ACHN (cell line): ENCODE measurements at regions not wholly inside any gene's neighbourhood (a gene's known extent, or its start where the extent isn't known, plus 50 kb on each side); places are given as distances from the start of the nearest gene placed in this dataset.
"Not testable (repeated sequence)": the region's sequence is repeated elsewhere in the genome, so short reads cannot be mapped to it uniquely, and the experiment has no call there.

Source experiments
- DNase-seq: peaks from one replicate; pipeline ENCODE4 v3.0.0-alpha.2; 2015
- in situ Hi-C: cut with HindIII; loops from 2 replicates; pipeline ENCODE4 v1.10.0; 2017; ENCODE audit warnings: low sequenced_read_pairs, low pct_ligation_motif_present, low pct_unique_long_range_greater_than_20kb

DNA sequence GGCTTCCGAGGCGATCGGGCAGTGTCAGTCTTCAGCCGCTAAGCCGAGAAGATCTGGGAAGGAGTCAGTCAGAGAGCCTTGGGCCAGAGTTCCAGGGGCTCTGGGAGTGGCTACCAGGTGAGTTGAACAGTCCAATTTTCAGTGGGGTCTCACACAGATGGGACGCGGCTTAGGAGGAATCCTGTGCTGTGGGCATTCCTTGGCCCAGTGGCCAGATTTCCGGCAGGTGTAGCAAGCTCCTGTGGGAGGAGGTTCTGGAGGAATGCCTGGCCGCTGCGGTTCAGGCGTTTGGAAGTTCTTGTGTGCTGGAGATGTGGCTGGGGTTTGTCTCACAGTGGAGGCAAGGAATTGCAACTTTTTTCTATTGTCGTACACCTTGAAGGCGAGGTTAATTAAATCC, 761.5 kb upstream of the CTNND2 start:
- in situ Hi-C loops, result not testable (repeated sequence)

DNA sequence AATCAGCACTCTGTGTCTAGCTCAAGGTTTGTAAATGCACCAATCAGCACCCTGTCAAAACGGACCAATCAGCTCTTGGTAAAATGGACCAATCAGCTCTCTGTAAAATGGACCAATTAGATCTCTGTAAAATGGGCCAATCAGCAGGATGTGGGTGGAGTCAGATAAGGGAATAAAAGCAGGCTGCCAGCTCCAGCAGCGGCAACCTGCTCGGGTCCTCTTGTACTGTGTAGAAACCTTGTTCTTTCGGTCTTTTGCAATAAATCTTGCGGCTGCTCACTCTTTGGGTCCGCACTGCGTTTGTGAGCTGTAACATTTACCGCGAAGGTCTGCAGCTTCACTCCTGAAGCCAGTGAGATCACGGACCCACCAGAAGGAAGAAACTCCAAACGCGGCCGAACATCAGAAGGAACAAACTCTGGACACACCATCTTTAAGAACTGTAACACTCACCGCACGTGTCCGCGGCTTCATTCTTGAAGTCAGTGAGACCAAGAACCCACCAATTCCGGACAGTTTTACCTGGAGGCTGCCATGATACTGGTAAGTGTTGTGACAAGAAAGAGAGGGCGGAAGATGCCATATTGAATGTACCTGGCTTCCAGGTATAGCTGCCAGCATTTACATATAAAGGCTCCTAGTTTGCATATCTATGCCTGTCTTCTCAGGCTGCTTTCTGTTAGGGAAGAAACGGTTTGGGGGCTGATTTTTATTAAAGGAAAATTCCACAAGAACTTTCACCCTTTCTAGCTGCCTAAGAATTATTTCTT, 758.5 kb upstream of the CTNND2 start:
- DNase-seq, result no peak
- in situ Hi-C loops, result no loop called here

More for the DNA sequence above, 761.5 kb upstream of the CTNND2 start:
- DNase-seq, result not testable (repeated sequence)

DNA sequence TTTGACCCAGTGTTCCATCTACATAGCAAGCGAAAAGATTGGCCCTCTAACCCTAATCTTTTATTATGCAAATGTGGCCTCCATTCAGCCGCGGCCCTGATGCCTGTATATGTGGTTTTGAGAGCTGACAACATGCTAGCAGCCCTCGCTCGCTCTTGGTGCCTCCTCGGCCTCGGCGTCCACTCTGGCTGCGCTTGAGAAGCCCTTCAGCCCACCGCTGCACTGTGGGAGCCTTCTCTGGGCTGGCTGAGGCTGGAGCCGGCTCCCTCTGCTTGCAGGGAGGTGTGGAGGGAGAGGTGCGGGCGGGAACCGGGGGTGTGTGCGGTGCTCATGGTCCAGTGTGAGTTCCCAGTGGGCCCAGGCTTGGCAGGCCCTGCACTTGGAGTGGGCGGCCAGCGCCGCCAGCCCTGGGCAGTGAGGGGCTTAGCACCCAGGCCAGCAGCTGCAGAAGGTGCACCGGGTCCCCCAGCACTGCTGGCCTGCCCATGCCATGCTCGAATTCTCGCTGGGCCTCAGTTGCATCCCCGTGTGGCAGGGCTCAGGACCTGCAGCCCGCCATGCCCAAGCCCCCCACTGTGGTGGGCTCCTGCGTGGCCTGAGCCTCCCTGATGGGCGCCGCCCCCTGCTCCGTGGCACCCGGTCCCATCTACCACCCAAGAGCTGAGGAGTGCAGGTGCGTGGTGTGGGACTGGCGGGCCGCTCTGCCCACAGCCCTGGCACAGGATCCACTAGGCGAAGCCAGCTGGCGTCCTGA, 757.5 kb upstream of the CTNND2 start:
- in situ Hi-C loops, result no loop called here
- no peak for DNase-seq

DNA sequence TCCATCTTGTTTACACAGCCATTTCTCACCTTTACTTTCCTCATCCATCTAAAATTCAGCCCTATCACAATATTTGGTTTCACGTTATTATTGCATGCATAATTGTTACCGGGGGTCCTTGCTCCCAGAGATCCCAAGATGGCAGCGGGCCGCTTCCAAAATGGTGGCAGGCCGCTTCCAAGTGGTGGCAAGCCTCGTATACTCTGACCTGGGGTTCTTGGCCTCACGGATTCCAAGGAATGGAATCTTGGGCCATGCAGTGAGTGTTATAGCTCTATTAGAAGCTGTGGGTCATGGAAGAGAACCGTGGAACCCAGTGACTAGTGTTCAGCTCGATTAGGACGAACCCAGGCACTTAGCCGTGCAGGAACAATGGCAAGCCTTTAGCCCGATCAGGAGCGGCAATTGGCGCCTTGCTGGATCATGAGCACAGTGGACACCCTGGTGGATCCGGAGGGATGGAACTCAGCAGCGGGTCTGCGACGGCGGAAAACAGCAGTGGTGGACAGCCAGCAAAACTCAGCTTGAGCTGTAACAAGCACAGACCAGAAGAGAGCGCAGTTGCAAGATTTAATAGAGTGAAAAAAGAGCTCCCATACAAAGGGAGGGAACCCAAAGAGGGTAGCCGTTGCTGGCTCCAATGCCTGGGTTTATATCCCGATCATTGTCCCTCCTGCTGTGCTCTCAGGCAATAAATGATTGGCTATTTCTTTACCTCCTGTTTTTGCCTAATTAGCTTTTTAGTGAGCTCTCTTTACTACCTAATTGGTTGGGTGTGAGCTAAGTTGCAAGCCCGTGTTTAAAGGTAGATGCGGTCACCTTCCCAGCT, 756.2 kb upstream of the CTNND2 start:
- in situ Hi-C loops, DNase-seq: not testable (repeated sequence)

DNA sequence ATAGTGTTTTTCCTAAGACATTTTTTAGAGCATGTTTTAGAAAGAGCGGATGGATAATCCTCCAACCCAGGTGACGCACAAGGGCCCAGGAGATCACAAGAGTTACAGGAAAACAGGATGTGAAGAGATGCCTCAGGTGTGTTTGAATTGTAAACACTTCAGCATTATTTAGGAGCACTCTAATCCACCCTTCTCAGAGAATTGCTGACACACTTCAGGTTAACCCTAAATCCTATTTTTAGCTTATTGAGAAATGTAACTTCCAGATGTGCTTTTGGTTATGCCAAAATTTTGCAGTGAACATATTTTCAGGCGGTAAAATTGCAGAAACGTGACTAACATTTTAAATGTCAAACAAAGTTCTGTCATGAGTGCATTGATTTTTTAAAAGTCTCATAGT, 755.4 kb upstream of the CTNND2 start:
- in situ Hi-C loops, result no loop called here

DNA sequence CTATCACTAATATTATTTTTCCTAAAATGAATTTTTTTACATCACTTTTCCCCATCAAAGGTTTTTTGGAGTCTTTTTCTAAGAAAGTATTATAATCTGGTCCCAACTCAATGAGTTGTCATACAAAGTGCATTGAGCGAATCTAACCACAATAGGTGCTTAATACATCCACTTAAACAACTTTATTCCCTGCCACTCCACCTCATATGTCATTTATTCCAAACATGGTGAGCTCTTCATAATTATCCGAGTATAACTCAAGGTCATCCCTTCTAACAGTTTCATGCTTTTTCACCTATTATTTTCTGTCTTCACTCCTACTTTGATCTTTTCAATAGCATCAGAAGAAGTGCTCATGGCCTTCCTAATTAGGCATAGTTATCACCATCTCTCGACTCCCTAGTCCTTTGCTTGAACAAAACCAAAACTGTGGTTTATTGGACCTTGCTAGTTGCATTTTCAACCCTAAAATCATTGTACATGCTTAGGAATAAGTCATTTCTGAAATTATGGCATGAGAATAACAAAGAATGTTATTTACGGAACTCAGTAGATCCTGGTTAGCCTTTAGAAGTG, 754.7 kb upstream of the CTNND2 start:
- in situ Hi-C loops, result no loop called here
- DNase-seq, result no peak

More for the DNA sequence above, 755.4 kb upstream of the CTNND2 start:
- DNase-seq, result no peak

DNA sequence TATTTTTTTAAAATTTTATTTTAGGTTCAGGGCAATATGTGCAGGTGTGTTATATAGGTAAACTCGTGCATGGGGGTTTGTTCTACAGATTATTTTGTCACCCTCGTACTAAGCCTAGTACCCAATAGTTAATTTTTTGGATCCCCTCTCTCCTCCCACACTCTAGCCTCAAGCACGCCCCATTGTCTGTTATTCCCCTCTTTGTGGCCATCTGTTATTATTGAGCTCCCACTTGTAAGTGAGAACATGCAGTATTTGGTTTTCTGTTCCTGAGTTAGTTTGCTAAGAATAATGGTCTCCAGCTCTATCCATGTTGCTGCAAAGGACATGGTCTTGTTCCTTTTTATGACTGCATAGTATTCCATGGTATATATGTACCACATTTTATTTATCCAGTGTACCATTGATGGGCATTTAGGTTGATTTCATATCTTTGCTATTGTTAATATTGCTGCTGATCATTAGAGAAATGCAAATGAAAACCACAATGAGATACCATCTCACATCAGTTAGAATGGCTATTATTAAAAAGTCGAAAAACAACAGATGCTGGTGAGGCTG, 753.7 kb upstream of the CTNND2 start:
- DNase-seq, in situ Hi-C loops: not testable (repeated sequence)

DNA sequence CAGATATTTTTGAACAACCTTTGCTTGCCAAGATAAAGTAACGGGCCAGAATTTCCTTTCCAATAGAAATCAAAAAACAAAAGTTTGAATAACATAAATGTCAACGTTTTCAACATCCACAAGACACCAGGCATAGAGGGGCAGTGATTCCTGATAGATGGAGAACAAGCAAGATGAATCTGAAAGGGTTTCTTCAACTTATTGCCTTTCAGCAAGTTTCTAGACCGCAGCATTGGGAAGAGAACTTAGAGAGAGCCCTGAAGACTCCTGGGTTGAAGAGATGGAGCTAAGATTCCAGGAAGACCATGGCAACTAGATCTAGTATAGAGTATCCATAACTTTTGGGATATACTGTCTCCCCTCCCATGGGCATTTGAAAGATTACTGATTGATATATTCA, 751.4 kb upstream of the CTNND2 start:
- no peak for DNase-seq

DNA sequence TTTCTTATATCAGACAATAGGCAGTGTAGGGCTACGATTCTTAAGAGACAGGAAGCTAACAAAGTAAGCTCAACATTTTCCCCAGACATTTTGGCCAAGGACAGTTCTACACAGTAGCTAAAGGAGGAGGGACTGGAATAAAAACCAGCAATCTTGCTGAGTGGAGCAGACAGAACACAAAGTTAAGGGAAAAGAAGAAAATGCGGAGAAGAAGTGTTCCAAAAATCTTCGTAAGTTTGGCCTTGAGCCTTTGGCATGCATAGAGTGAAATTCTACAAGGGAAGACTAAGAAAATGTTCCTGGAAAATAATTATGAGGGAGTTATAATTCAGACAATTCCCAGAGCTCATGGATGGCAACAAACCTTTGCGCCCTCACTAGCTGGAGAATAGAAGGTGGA, 748.0 kb upstream of the CTNND2 start:
- DNase-seq, result no peak
- in situ Hi-C loops, result no loop called here

More for the DNA sequence above, 751.4 kb upstream of the CTNND2 start:
- in situ Hi-C loops, result no loop called here

DNA sequence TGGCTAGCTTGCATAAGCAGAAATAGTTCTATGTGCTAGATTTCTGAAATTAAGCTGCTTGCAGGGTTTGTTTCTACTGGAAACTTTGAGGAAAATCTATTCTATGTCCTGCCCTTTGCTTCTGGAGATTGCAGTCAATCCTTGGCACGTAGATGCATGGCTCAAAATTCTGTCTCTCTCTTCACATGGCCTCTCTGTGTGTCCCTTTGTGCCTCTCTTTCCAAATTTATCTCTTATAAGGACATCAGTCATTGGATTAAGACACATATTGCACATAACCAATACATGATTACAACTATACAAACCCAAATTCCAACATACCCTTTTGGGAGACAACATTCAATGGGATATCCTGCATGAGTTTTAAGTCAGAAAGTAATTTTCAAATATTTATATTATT, 744.3 kb upstream of the CTNND2 start:
- in situ Hi-C loops, result no loop called here
- DNase-seq, result no peak

DNA sequence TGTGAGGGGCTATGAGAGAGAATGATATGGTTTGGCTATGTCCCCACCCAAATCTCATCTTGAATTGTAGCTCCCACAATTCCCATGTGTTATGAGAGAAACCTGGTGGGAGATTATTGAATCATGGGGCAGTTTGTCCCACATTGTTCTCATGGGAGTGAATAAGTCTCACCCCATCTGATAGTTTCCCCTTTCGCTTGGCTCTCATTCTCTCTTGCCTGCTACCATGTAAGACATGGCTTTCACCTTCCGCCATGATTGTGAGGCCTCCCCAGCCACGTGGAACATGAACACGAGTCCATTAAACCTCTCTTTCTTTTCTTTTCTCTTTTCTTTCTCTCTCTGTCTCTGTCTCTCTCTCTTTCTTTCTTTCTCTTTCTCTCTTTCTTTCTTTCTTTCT, 743.4 kb upstream of the CTNND2 start:
- in situ Hi-C loops, result no loop called here

DNA sequence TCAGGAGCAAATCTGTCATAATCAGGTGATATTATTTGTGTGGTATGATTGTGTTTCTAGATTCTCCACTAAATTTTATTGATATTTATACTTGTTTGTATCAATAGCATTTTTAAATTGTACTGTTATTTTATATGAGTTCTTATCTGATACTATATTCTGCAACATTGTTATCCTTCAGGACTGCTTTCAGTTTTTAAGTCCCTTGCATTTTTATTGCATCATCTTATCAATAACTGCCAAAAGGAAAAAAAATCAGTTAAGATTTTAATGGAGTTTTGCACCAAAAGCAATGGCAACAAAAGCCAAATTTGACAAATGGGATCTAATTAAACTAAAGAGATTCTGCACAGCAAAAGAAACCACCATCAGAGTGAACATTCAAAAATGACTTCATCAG, 741.3 kb upstream of the CTNND2 start:
- no peak for DNase-seq
- in situ Hi-C loops, result no loop called here

More for the DNA sequence above, 743.4 kb upstream of the CTNND2 start:
- DNase-seq, result no peak

DNA sequence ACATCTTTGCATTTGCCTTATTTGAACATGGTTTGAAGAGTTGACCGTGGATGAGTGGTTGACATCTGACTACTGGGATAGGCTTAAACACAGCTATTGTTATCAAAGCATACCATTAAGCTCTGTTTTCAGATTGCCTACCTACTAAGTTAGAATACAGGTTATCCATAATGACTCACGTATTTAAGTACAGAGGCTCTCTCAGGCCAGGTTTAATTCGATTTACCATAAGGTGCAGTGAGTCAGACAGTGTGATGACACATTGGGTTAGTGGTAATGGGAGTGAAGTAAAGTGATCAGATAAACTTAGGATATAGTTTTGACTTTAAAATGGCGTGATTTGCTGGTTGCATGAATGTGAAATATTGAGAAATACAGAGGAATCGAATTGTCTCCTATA, 732.0 kb upstream of the CTNND2 start:
- no peak for DNase-seq

DNA sequence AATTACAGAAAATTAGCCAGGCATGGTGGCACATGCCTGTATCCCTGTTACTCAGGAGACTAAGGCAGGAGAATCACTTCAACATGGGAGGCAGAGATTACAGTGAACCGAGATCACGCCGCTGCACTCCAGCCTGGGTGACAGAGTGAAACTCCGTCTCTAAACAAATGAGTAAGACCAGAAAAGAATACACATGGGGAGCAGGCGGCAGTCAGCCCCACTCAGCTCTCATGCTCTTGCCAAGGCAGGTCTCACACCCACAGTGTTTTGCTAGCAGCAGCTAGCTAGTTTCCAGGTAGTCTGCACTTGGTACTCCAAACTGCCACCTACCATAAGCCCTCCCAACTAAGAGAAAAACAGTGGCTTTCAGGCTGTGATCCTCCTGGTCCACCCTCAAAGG, 722.3 kb upstream of the CTNND2 start:
- in situ Hi-C loops, result no loop called here
- no peak for DNase-seq

More for the DNA sequence above, 732.0 kb upstream of the CTNND2 start:
- in situ Hi-C loops, result no loop called here

DNA sequence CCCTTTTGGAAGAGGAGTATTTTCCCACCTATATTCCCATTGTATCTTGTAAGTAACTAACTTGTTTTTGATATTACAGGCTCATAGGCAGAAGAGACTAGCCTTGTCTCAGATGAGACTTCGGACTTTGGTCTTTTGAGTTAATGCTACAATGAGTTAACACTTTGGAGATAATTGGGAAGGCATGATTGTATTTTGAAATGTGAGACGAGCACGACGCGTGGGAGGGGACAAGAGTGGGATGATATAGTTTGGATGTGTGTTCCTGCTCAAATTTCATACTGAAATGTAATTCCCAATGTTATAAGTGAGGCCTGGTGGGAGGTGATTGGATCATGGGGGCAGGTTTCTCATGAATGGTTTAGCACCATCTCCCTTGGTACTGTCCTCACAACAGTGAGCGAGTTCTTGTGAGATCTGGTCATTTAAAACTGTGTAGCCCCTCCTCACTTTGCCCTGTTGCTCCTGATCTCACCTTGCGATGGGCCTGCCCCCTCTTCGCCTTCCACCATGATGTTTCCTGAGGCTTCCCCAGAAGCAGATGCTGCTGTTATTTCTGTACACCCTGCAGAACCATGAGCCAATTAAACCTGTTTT, 721.5 kb upstream of the CTNND2 start:
- no peak for DNase-seq
- in situ Hi-C loops, result no loop called here

DNA sequence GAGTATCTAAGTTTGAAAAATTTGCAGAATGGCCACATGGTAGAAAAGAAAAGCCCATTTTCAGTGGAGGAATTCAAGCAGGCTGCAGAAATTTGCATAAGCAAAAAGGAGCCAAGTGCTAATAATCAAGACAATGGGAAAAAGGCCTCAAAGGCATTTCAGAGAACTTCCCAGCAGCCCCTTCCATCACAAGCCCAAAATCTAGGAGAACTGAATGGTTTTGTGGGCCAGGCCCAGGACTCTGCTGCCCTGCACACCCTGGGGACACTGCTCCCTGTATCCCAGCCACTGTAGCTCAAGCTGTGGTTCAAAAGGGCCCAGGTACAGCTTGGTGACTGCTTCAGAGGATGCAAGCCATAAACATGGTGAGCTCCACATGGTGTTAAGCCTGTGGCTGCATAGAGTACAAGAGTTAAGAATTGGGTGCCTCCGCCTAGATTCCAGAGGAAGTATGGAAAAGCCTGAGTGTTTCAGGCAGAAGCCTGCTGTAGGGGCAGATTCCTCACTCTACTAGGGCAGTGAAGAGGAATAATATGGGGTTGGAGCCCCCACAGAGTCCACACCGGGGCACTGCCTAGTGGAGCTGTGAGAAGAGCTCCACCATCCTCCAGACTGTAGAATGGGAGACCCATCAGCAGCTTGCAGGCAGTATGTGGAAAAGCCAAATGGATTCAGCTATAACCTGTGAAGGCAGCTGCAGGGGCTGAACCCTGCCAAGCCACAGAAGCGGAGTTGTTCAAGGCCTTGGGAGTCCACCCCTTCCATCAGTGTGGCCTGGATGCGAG, 720.7 kb upstream of the CTNND2 start:
- DNase-seq, result no peak
- in situ Hi-C loops, result no loop called here

DNA sequence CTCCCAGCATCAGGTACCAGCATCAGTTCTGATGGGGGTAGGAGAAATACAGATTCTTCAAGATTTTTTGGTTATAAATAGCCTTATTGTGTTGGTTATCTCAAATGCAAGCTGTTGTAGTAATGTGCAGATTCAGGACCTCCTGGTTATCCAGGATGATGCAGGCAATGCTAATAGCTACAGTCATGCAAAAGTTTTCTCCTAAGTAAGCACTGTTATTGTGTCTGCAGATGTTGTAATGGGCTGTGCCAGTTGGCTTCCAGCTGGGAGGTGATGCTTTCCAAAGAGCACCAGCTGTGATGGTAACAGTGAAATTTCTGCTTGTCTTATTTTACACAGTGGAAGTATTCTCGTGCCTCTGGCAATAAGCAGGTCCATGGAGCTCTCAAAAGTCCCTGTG, 719.2 kb upstream of the CTNND2 start:
- in situ Hi-C loops, result no loop called here

More for the DNA sequence above, 719.2 kb upstream of the CTNND2 start:
- DNase-seq, result no peak
